ENCODE measurements at regions not wholly inside any gene's neighbourhood (a gene's known extent, or its start where the extent isn't known, plus 50 kb on each side); places are given as distances from the start of the nearest gene placed in this dataset.
A peak's percentile ranks its signal among the peaks of the same experiment; 100 is the strongest.

GRCh38 chr12:60465060-60465459, 869.2 kb downstream of the SLC16A7 start:
- no peaks in the 10 kb centered on the region for H3K27me3 ChIP-seq
- intact Hi-C loops (cut with DNase I): no loop called here
- no peak for TF ChIP-seq CTCF (IDR thresholded peaks at IDR 0.05)
- no peaks in the 10 kb centered on the region for H3K36me3 ChIP-seq
- no peak overlapping the region for H3K27ac ChIP-seq
- no peaks in the 10 kb centered on the region for H3K4me1 ChIP-seq
- H3K4me3 ChIP-seq: no peak overlapping the region
- no peaks in the 10 kb centered on the region for H3K9me3 ChIP-seq
- no peak for DNase-seq (ENCODE audit: low spot score in 2 of 2)

DNA sequence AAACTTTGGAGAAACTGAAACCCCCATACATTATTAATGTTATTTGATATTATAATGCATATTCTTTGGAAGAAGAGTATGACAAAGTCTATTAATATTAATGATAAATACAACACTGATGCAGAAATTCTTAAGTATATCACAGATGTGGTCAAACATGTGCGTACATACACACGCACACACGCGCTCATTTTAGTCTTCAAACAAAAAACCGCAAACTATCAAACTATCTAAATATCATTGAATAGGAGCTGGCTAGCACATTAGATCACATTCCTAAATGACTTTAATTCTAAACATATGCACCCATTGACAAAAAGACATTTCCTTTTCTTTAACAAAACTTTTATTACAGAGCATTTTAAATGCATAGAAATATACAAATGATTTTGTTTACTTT, 872.7 kb downstream of the SLC16A7 start:
- Histone ChIP-seq H3K4me1 (no peaks in the 10 kb centered on the region), H3K9me3 (no peaks in the 10 kb centered on the region), H3K4me3 (no peak overlapping the region), H3K27me3 (no peaks in the 10 kb centered on the region), H3K27ac (no peak overlapping the region), H3K36me3 (no peaks in the 10 kb centered on the region)
- DNase-seq (ENCODE audit: low spot score in 2 of 2): no peak
- TF ChIP-seq CTCF (IDR thresholded peaks at IDR 0.05): no peak
- intact Hi-C loops (cut with DNase I): no loop called here

DNA sequence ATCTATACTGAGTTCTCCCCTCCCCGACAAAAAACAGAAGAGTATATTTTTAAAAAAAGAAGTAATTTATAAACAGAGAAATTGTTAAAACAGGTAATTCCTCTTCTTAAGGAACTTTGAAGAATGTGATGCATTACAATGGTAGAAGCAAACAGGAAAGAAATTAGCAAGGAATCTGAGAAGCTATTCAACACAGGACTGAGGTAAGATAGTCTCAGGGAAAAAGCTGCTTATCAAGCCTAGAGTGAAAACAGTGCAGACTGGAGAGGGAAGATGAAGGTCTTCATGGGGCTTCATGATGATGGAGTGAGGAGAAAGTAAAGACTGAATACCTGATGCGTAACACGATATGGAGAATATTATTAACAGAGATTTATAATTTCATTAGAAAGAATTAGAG, 880.0 kb downstream of the SLC16A7 start:
- DNase-seq (ENCODE audit: low spot score in 2 of 2): no peak
- Histone ChIP-seq H3K36me3 (no peaks in the 10 kb centered on the region), H3K9me3 (no peaks in the 10 kb centered on the region), H3K27ac (no peak overlapping the region), H3K4me1 (no peaks in the 10 kb centered on the region), H3K27me3 (no peaks in the 10 kb centered on the region), H3K4me3 (no peak overlapping the region)
- intact Hi-C loops (cut with DNase I): no loop called here
- no peak for TF ChIP-seq CTCF (IDR thresholded peaks at IDR 0.05)

DNA sequence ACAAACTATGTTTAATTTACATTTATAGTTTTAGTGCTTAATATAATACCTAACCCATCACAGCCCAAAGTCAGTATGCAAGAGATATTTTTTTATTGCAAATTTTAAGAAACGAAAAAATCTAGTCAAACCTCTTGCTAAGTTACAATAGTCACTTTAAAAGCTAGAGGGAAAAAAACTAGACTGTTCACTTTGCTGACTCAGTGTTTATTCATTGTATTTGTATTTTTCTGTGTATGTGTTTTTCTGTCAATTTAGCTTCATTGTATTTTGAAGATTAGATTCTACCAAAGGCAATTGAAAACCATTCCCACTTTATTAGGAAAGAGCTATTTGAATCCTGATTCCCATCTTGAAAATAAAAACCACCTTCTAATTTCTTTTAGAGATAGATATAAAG, 891.5 kb downstream of the SLC16A7 start:
- no peak overlapping the region for H3K27ac ChIP-seq
- no peak for TF ChIP-seq CTCF (IDR thresholded peaks at IDR 0.05)
- intact Hi-C loops (cut with DNase I): no loop called here
- DNase-seq (ENCODE audit: low spot score in 2 of 2): no peak
- no peaks in the 10 kb centered on the region for H3K27me3 ChIP-seq
- no peaks in the 10 kb centered on the region for H3K4me1 ChIP-seq
- H3K9me3 ChIP-seq: no peaks in the 10 kb centered on the region
- H3K4me3 ChIP-seq: no peak overlapping the region
- H3K36me3 ChIP-seq: no peaks in the 10 kb centered on the region

- intact Hi-C loops (cut with DNase I): no loop called here
- no peak for DNase-seq (ENCODE audit: low spot score in 2 of 2)
- no peak overlapping the region for H3K27ac ChIP-seq
- no peak for TF ChIP-seq CTCF (IDR thresholded peaks at IDR 0.05)
- H3K4me3 ChIP-seq: no peak overlapping the region
- no peaks in the 10 kb centered on the region for H3K9me3 ChIP-seq
- H3K27me3 ChIP-seq: no peaks in the 10 kb centered on the region
- no peaks in the 10 kb centered on the region for H3K36me3 ChIP-seq
- H3K4me1 ChIP-seq: no peaks in the 10 kb centered on the region
Measured at GRCh38 chr12:60489071-60489470, 893.2 kb downstream of the SLC16A7 start.

DNA sequence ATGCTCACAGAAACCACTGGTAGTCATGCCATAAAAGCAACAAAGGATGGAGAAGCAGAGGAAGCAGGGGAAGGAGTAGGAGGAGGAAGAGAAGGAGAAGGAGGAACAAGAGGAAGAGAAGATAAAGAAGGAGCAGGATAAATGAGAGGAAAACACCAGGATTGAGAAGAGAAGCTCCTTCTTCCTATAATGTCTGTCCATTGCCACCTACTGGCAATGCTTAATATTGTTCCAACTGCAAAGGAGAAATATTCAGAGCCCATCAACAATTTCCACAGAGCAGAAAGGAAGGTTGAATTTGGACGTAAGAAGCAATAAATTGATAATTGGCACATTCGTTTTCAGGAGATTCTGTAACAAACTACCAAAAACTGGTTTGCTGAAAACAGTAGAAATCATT, 898.4 kb downstream of the SLC16A7 start:
- TF ChIP-seq CTCF (IDR thresholded peaks at IDR 0.05): peak in 1 of 3 experiments; percentile 46
- Histone ChIP-seq H3K36me3 (no peaks in the 10 kb centered on the region), H3K9me3 (no peaks in the 10 kb centered on the region), H3K27me3 (no peaks in the 10 kb centered on the region), H3K27ac (no peak overlapping the region), H3K4me1 (no peaks in the 10 kb centered on the region), H3K4me3 (no peak overlapping the region)
- intact Hi-C loops (cut with DNase I): no loop called here
- no peak for DNase-seq (ENCODE audit: low spot score in 2 of 2)

All from ascending aorta (tissue), 2 donors.